Ascending aorta (tissue), 2 donors: ENCODE measurements at regions not wholly inside any gene's neighbourhood (a gene's known extent, or its start where the extent isn't known, plus 50 kb on each side); places are given as distances from the start of the nearest gene placed in this dataset.

ENCODE experiments used
- DNase-seq, 2 donors: peaks; one replicate each; pipeline ENCODE4 v3.0.0-alpha.2; 2019; ENCODE audit warnings: low spot score in 2 of 2
- H3K27ac ChIP-seq, 2 donors: fragments of 200-600 bp; sonication (generic); one replicate each; pipeline ENCODE4 v1.5.1; 2016 to 2017; ENCODE audit warnings: mild to moderate bottlenecking in 1 of 2
- H3K27me3 ChIP-seq: fragments of 200-600 bp; sonication (generic); one replicate; pipeline ENCODE4 v1.5.1; 2017
- H3K36me3 ChIP-seq, 2 donors: fragments of 200-600 bp; sonication (generic); one replicate each; pipeline ENCODE4 v1.5.1; 2016
- H3K4me1 ChIP-seq, 2 donors: fragments of 200-600 bp; sonication (generic); one replicate each; pipeline ENCODE4 v1.5.1; 2016 to 2017; ENCODE audit warnings: mild to moderate bottlenecking in 1 of 2
- H3K4me3 ChIP-seq, 2 donors: fragments of 200-600 bp; sonication (generic); one replicate each; pipeline ENCODE4 v1.5.1; 2016 to 2017; ENCODE audit warnings: mild to moderate bottlenecking in 1 of 2
- H3K9me3 ChIP-seq, 2 donors: fragments of 200-600 bp; sonication (generic); one replicate each; pipeline ENCODE4 v1.5.1; 2016
- intact Hi-C: fragments of 100-400 bp; cut with DNase I; formaldehyde crosslinking; loops from one replicate; pipeline ENCODE4 v1.15.1; 2023
- TF ChIP-seq, protein P1 (sequence below), 3 experiments: fragments of 200-600 bp in 2 of 3; fragments of 450-650 bp in 1 of 3; sonication (generic) in 2 of 3; IDR thresholded peaks; one replicate each; pipeline ENCODE4 v1.5.1; 2016 to 2019; ENCODE audit warnings: antibody characterized with exemption in 3 of 3, mild to moderate bottlenecking in 1 of 3, moderate library complexity in 1 of 3

DNA sequence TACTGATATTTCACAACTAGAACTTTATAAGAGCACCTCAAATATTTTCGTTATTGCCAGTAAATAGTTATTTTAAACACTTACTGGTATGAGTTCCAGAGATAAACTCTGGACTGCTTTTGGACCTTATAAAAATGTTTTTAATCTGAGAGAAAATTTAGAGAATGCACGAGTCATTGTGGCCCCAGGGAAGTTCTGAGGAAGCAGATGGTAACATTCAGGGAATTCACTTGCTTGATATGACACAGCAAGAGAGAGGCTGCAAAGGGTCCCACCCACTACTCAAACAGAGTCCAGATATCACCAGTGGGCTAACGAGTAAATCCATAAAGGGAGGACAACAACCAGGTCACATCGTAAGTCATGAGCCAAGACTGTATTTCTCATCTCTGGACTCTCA lies 526.8 kb downstream of the TDRD15 start:
- H3K4me3 ChIP-seq = no peak overlapping the region
- no peak overlapping the region for H3K27ac ChIP-seq
- no peaks in the 10 kb centered on the region for H3K27me3 ChIP-seq
- no peak for DNase-seq
- intact Hi-C loops = no loop called here
- no peaks in the 10 kb centered on the region for H3K4me1 ChIP-seq
- TF ChIP-seq, protein P1, sequence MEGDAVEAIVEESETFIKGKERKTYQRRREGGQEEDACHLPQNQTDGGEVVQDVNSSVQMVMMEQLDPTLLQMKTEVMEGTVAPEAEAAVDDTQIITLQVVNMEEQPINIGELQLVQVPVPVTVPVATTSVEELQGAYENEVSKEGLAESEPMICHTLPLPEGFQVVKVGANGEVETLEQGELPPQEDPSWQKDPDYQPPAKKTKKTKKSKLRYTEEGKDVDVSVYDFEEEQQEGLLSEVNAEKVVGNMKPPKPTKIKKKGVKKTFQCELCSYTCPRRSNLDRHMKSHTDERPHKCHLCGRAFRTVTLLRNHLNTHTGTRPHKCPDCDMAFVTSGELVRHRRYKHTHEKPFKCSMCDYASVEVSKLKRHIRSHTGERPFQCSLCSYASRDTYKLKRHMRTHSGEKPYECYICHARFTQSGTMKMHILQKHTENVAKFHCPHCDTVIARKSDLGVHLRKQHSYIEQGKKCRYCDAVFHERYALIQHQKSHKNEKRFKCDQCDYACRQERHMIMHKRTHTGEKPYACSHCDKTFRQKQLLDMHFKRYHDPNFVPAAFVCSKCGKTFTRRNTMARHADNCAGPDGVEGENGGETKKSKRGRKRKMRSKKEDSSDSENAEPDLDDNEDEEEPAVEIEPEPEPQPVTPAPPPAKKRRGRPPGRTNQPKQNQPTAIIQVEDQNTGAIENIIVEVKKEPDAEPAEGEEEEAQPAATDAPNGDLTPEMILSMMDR (IDR thresholded peaks at IDR 0.05) = no peak
- H3K9me3 ChIP-seq = no peaks in the 10 kb centered on the region
- H3K36me3 ChIP-seq = no peaks in the 10 kb centered on the region

DNA sequence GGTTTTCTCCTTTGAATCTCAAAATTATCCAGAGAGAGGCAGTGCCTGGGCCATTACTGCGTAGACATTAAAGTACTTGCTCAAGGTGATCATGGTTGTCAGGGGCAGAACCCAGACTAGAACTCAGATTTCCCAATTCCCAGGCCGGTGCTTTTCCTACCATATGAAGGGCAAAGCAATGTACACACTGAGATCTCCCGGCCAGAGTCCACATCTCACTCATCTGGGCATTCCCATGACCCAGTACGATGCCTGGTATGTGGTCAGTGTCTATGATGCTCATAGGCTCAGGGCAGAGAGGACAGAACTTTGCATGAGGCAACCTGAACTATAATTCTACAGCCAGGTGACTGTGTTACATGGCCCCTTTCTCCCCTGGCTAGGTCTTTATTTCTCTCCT lies 531.4 kb downstream of the TDRD15 start:
- DNase-seq = no peak
- intact Hi-C loops = no loop called here
- Histone ChIP-seq H3K4me1 (no peaks in the 10 kb centered on the region), H3K36me3 (no peaks in the 10 kb centered on the region), H3K9me3 (no peaks in the 10 kb centered on the region), H3K4me3 (no peak overlapping the region), H3K27me3 (no peaks in the 10 kb centered on the region), H3K27ac (no peak overlapping the region)
- TF ChIP-seq, protein P1 (IDR thresholded peaks at IDR 0.05) = no peak

DNA sequence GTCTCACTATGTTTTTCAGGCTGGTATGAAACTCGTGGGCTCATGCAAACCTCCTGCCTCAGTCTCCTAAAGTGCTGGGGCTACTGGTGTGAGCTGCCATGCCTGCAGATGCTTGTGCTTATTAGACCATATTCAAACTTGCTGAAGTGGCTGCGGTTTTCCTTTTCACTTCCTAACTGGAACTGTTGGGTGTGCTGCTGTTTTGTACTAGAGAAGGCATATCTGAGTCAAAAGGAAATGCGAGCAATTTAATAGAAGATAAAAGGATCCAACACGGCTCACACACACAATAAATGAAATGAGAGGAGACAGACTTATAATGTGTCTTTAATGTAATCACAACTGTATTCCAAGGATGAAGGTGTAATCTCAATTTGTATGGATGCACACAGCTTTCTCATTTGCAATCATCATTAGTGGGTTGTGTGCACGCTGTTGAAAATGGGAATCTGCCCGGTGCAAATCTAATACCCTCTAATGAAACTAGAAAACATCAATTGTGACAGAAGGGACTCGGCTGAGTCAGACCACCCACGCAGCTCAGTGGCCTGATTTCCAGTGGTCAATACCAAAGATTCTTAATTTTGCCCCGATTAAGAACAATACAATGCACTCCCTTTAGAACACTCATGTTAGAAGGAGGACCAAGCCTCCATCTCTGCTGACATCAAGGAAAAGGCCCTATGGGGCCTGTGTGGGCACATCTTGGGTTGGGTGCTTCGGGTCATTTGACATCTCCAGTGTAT lies 532.7 kb downstream of the TDRD15 start:
- no peaks in the 10 kb centered on the region for H3K4me1 ChIP-seq
- no peaks in the 10 kb centered on the region for H3K27me3 ChIP-seq
- H3K9me3 ChIP-seq = no peaks in the 10 kb centered on the region
- DNase-seq = no peak
- intact Hi-C loops = no loop called here
- no peak overlapping the region for H3K27ac ChIP-seq
- TF ChIP-seq, protein P1 (IDR thresholded peaks at IDR 0.05) = no peak
- H3K36me3 ChIP-seq = no peaks in the 10 kb centered on the region
- H3K4me3 ChIP-seq = no peak overlapping the region

DNA sequence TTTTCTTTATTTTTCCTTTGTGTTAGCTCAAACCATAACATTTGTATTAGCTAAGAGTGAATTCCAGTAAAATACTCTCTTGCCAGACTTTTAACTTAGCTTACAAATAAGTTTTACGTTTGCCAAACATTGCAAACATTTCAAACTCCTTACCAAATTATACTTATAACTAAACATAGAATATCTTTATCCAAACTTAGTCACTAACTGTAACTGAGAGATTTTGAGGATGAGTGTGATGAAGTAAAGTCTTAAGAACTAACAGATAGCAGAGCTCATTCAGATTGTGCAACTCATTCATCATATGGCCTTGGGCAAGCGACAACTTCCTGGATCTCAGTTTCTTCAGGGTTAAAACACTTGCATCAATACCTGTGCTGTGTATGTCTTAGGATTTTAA lies 533.7 kb downstream of the TDRD15 start:
- intact Hi-C loops = no loop called here

DNA sequence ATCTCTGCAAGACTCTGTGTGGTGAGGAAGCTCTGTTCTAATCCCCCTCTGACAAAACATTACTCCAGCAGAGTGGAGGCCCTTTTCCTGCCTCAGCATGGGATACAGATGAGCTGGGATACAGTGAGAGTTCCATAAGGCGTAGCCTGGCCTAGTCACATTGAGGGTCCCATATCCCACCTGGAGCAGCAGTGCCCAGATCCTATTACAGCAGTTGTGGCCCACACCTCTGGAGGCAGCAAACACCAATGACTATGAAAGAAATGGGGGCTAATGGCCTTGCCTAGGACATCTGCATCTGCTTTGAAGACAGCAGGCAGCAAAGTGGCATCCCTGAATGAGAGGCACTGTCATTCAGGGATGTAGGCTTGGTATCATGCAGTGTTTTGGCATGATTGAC lies 534.5 kb downstream of the TDRD15 start:
- no peak overlapping the region for H3K4me3 ChIP-seq
- no peaks in the 10 kb centered on the region for H3K36me3 ChIP-seq
- no peaks in the 10 kb centered on the region for H3K4me1 ChIP-seq
- DNase-seq = no peak
- H3K27ac ChIP-seq = no peak overlapping the region
- TF ChIP-seq, protein P1 (IDR thresholded peaks at IDR 0.05) = no peak
- H3K27me3 ChIP-seq = no peaks in the 10 kb centered on the region
- H3K9me3 ChIP-seq = no peaks in the 10 kb centered on the region
- intact Hi-C loops = no loop called here

More for the DNA sequence above, 533.7 kb downstream of the TDRD15 start:
- Histone ChIP-seq H3K27me3 (no peaks in the 10 kb centered on the region), H3K36me3 (no peaks in the 10 kb centered on the region), H3K9me3 (no peaks in the 10 kb centered on the region), H3K27ac (no peak overlapping the region), H3K4me1 (no peaks in the 10 kb centered on the region), H3K4me3 (no peak overlapping the region)
- DNase-seq = no peak
- TF ChIP-seq, protein P1 (IDR thresholded peaks at IDR 0.05) = no peak
